ENCODE measurements at regions not wholly inside any gene's neighbourhood (a gene's known extent, or its start where the extent isn't known, plus 50 kb on each side); places are given as distances from the start of the nearest gene placed in this dataset.

DNA sequence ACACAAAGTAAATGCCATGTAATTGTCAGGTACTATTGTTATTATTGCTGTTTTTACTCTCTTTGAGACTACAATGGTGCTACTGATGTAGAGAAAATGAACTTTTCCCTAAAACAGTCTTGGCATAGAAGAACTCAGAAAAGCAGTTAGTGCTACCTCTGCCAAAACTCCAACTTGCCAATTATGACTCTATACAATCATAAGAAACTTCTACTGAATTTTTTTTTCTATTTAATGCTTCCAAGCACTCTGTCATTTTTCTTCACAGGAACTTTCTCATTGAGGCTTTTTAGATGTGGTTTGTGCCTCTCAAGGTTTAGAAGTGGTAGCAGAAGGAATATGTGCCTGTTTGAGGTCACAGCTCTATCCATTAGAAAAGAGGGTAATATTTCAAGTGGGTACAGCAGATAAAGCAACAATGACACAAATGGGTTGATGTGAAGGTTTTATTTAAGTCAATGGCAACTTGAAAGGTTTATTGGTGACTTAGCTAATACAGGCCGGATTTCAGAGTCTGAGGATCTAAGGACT, 64.0 kb upstream of the FERD3L start:
- no peak for TF ChIP-seq CTCF (IDR thresholded peaks at IDR 0.05)
- TF ChIP-seq POLR2A (IDR thresholded peaks at IDR 0.05): no peak

All from breast epithelium (tissue), 3 donors.